HCT116 (cell line): ENCODE measurements at regions not wholly inside any gene's neighbourhood (a gene's known extent, or its start where the extent isn't known, plus 50 kb on each side); places are given as distances from the start of the nearest gene placed in this dataset.

Experiments
- ATAC-seq: fragments of 200-7000 bp; cut with Tn5 transposase; 2 replicates; pipeline ENCODE4 v1.9.1; 2020; ENCODE audit warnings: mild to moderate bottlenecking, moderate library complexity
- BruUV-seq: library from RNA; stranded (reverse); fragments of 400-500 nt; replicated peaks from 2 replicates; lab custom pipeline; 2021; lab: Mats Ljungman, UMichigan
- CTCF ChIA-PET: fragments of 300-600 bp; sonication (Branson Sonifier 250); formaldehyde crosslinking; loops from one replicate; lab custom pipeline; 2021; ENCODE audit warnings: antibody characterized with exemption; lab: Charles Lee
- POLR2A ChIA-PET: fragments of 300-600, 350-600 bp; sonication (Branson Sonifier 250); formaldehyde crosslinking; loops from one replicate; lab custom pipeline; 2021; ENCODE audit warnings: antibody characterized with exemption; lab: Charles Lee
- RAD21 ChIA-PET, 2 experiments: fragments of 300-600 bp; sonication (Branson Sonifier 250); formaldehyde crosslinking; loops; one replicate each; lab custom pipeline; 2023; ENCODE audit warnings: low total read pairs in 2 of 2; ENCODE audit not compliant: uncharacterized antibody in 2 of 2, unreplicated experiment in 2 of 2, low non-redundant PET in 1 of 2; lab: Charles Lee
- DNase-seq: peaks from one replicate; pipeline ENCODE4 v3.0.0-alpha.2; 2010; ENCODE audit warnings: low read depth, low spot score
- H2AFZ ChIP-seq: fragments of 200-600 bp; shearing (Covaris generic), sonication (generic); 2 replicates; pipeline ENCODE4 v1.6.1; 2017; ENCODE audit warnings: low read depth, mixed run types, mixed read lengths, antibody characterized with exemption, low read length; ENCODE audit not compliant: poor library complexity, severe bottlenecking
- H3K27ac ChIP-seq: 2 replicates; pipeline ENCODE4 v1.5.1; 2012; ENCODE audit warnings: low read depth, low read length
- H3K27me3 ChIP-seq: fragments of 200-600 bp; sonication (generic); 2 replicates; pipeline ENCODE4 v1.6.1; 2016; ENCODE audit warnings: mixed run types, low read length, mixed read lengths; ENCODE audit not compliant: insufficient read depth
- H3K36me3 ChIP-seq, 2 experiments: fragments of 200-500 bp in 1 of 2; fragments of 200-600 bp in 1 of 2; sonication (Bioruptor generic) in 1 of 2; sonication (generic) in 1 of 2; 2 replicates each; pipeline versions ENCODE4 v1.5.1 to v1.6.1; 2014 to 2016; ENCODE audit warnings: low read length in 2 of 2, inconsistent platforms in 1 of 2, mixed read lengths in 1 of 2, mixed run types in 1 of 2; ENCODE audit not compliant: insufficient read depth in 2 of 2, control insufficient read depth in 1 of 2
- H3K4me1 ChIP-seq, 2 experiments: fragments of 200-600 bp in 1 of 2; sonication (generic) in 1 of 2; 2 replicates each; pipeline versions ENCODE4 v1.5.1 to v1.6.1; 2012 to 2017; ENCODE audit warnings: low read length in 2 of 2, inconsistent platforms in 1 of 2, mild to moderate bottlenecking in 1 of 2, mixed read lengths in 1 of 2, mixed run types in 1 of 2, moderate library complexity in 1 of 2; ENCODE audit not compliant: insufficient read depth in 2 of 2, control insufficient read depth in 1 of 2
- H3K4me2 ChIP-seq: fragments of 200-600 bp; sonication (generic); 2 replicates; pipeline ENCODE4 v1.6.1; 2017; ENCODE audit warnings: mixed run types, low read length, mixed read lengths
- H3K4me3 ChIP-seq, 2 experiments: fragments of 200-600 bp in 1 of 2; sonication (generic) in 1 of 2; replicated peaks in 1 of 2; 2 replicates each; pipeline ENCODE4 v1.5.1; 2011 to 2016; ENCODE audit warnings: low read length in 2 of 2, control low read depth in 1 of 2, low read depth in 1 of 2, mild to moderate bottlenecking in 1 of 2, mixed read lengths in 1 of 2, mixed run types in 1 of 2
- H3K79me2 ChIP-seq: fragments of 200-600 bp; sonication (generic); 2 replicates; pipeline ENCODE4 v1.6.1; 2017; ENCODE audit warnings: mild to moderate bottlenecking, mixed run types, low read length, moderate library complexity, mixed read lengths; ENCODE audit not compliant: insufficient read depth
- H3K9ac ChIP-seq: fragments of 200-600 bp; sonication (generic); 2 replicates; pipeline ENCODE4 v1.6.1; 2016; ENCODE audit warnings: low read length, mixed read lengths
- H3K9me2 ChIP-seq: fragments of 200-600 bp; sonication (generic), shearing (Covaris generic); 2 replicates; pipeline ENCODE4 v1.6.1; 2017; ENCODE audit warnings: mixed run types, mild to moderate bottlenecking, moderate library complexity; ENCODE audit not compliant: insufficient read depth
- H3K9me3 ChIP-seq, 2 experiments: fragments of 200-500 bp in 1 of 2; fragments of 200-600 bp in 1 of 2; sonication (Bioruptor generic) in 1 of 2; sonication (generic) in 1 of 2; 2 replicates each; pipeline ENCODE4 v1.6.1; 2014 to 2017; ENCODE audit warnings: low read length in 2 of 2, mixed read lengths in 2 of 2, inconsistent platforms in 1 of 2, low read depth in 1 of 2, mild to moderate bottlenecking in 1 of 2, mixed run types in 1 of 2, moderate library complexity in 1 of 2; ENCODE audit not compliant: control insufficient read depth in 1 of 2, insufficient read depth in 1 of 2
- H4K20me1 ChIP-seq: fragments of 200-600 bp; sonication (generic), shearing (Covaris generic); 2 replicates; pipeline ENCODE4 v1.6.1; 2017; ENCODE audit warnings: mixed run types, mild to moderate bottlenecking, moderate library complexity; ENCODE audit not compliant: insufficient read depth
- EGR1 ChIP-seq: IDR thresholded peaks from 2 replicates; pipeline ENCODE4 v1.6.1; 2012; ENCODE audit warnings: low read depth
- ELF1 ChIP-seq: IDR thresholded peaks from 2 replicates; pipeline ENCODE4 v1.6.1; 2012; ENCODE audit warnings: low read depth, borderline replicate concordance
- EZH2 ChIP-seq: fragments of 200-600 bp; sonication (generic); IDR thresholded peaks from 2 replicates; pipeline ENCODE4 v1.6.1; 2017; ENCODE audit warnings: antibody characterized with exemption, mixed run types
- FOSL1 ChIP-seq: IDR thresholded peaks from 2 replicates; pipeline ENCODE4 v1.6.1; 2012; ENCODE audit warnings: low read depth
- JUND ChIP-seq: IDR thresholded peaks from 2 replicates; pipeline ENCODE4 v1.6.1; 2012
- POLR2A ChIP-seq: IDR thresholded peaks from 2 replicates; pipeline ENCODE4 v1.7.0; 2011; ENCODE audit warnings: borderline replicate concordance; ENCODE audit not compliant: insufficient read depth, insufficient read length; ENCODE audit errors: extremely low read depth
- POLR2AphosphoS5 ChIP-seq: IDR thresholded peaks from 2 replicates; pipeline ENCODE4 v1.6.1; 2011; ENCODE audit warnings: mild to moderate bottlenecking, low read depth, low read length, moderate library complexity
- REST ChIP-seq: IDR thresholded peaks from 2 replicates; pipeline ENCODE4 v1.6.1; 2012; ENCODE audit warnings: low read depth
- SIN3A ChIP-seq: IDR thresholded peaks from 2 replicates; pipeline ENCODE4 v1.6.1; 2012; ENCODE audit warnings: low read depth
- SP1 ChIP-seq: IDR thresholded peaks from 2 replicates; pipeline ENCODE4 v1.6.1; 2012; ENCODE audit warnings: low read depth
- TCF7L2 ChIP-seq: IDR thresholded peaks from 2 replicates; pipeline ENCODE4 v1.7.0; 2011; ENCODE audit warnings: borderline replicate concordance, inconsistent platforms; ENCODE audit not compliant: insufficient read depth, insufficient read length; ENCODE audit errors: extremely low read depth
- ZBTB33 ChIP-seq: IDR thresholded peaks from 2 replicates; pipeline ENCODE4 v1.6.1; 2011; ENCODE audit warnings: mild to moderate bottlenecking, low read length, moderate library complexity; ENCODE audit not compliant: insufficient replicate concordance; ENCODE audit errors: extremely low read depth
- ZFX ChIP-seq: fragments of 450-650 bp; IDR thresholded peaks from 2 replicates; pipeline ENCODE4 v1.6.1; 2017
- intact Hi-C: fragments of 100-400 bp; cut with micrococcal nuclease; formaldehyde crosslinking; loops from 2 replicates; pipeline ENCODE4 v1.10.0; 2022

GRCh38 chr4:62914758-62915157 lies 1494.5 kb downstream of the TECRL start:
- no TSS peak for BruUV-seq

More at GRCh38 chr4:62914758-62915157, 1494.5 kb downstream of the TECRL start:
- ChIA-PET POLR2A (no interaction called here), CTCF (no interaction called here), RAD21 (no interaction called here)
- Histone ChIP-seq H3K27ac (no peak overlapping the region), H3K27me3 (no peaks in the 10 kb centered on the region), H3K36me3 (no peaks in the 10 kb centered on the region), H3K79me2 (no peaks in the 10 kb centered on the region), H3K9me2 (no peaks in the 10 kb centered on the region), H3K9ac (no peak overlapping the region), H2AFZ (no peak overlapping the region), H4K20me1 (no peaks in the 10 kb centered on the region), H3K4me2 (no peak overlapping the region), H3K4me3 (no peak overlapping the region), H3K4me1 (no peaks in the 10 kb centered on the region), H3K9me3 (peaks cover 14 to 17% of the 10 kb centered on the region in 2 experiments; a peak in 2 of 4 replicates)
- ATAC-seq (no peak), DNase-seq (no peak)
- TF ChIP-seq JUND, result no peak
- TF ChIP-seq ZBTB33, result no peak
- no peak for TF ChIP-seq ZFX
- TF ChIP-seq EZH2, result no peak
- no peak for TF ChIP-seq FOSL1
- no peak for TF ChIP-seq TCF7L2
- no peak for TF ChIP-seq POLR2AphosphoS5
- TF ChIP-seq ELF1, result no peak
- no peak for TF ChIP-seq REST
- no peak for TF ChIP-seq EGR1
- no peak for TF ChIP-seq SP1
- no peak for TF ChIP-seq POLR2A
- TF ChIP-seq SIN3A, result no peak
- intact Hi-C loops, result no loop called here
